GM12892 (cell line): ENCODE measurements at regions not wholly inside any gene's neighbourhood (a gene's known extent, or its start where the extent isn't known, plus 50 kb on each side); places are given as distances from the start of the nearest gene placed in this dataset.

Source experiments
- DNase-seq: peaks from one replicate; pipeline ENCODE4 v3.0.0; 2011; ENCODE audit not compliant: insufficient read length
- FAIRE-seq: peaks from 2 replicates; lab custom pipeline; 2011; peaks lifted over from hg19 to GRCh38; lab: Jason Lieb, UNC
- POLR2A ChIP-seq: IDR thresholded peaks from 2 replicates; pipeline ENCODE4 v1.6.1; 2011; ENCODE audit warnings: low read depth, low read length, control low read depth
- POLR2AphosphoS5 ChIP-seq: IDR thresholded peaks from 2 replicates; pipeline ENCODE4 v1.6.1; 2011; ENCODE audit warnings: low read depth, low read length, control low read depth
- TAF1 ChIP-seq: IDR thresholded peaks from 2 replicates; pipeline ENCODE4 v1.6.1; 2011; ENCODE audit warnings: low read depth, mild to moderate bottlenecking, control low read depth, low read length, borderline replicate concordance

GRCh38 chr2:155442755-155443372 lies 744.4 kb downstream of the KCNJ3 start:
- TF ChIP-seq POLR2A = no peak
- no peak for TF ChIP-seq TAF1
- no peak for TF ChIP-seq POLR2AphosphoS5
- DNase-seq = no peak
- peak; percentile 24 for FAIRE-seq

DNA sequence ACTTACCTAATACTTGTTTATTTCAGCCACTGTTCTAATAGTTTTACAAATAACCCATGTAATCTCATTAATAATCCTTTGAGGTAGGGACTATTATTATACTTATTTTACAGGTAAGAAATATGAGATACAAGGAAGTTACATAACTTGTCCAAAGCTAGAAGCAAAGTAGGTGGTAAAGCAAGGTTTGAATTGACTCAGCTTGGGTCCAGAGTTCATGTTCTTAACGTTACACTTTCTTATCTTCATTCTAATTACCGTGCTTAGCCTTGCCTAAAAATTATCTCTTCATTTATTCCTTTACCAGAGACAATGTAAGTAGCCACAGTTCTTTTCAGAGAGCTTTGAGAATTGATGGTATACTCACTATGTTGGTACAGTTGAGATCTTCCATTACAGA lies 743.6 kb downstream of the KCNJ3 start:
- no peak for FAIRE-seq
- TF ChIP-seq POLR2AphosphoS5 = no peak
- no peak for TF ChIP-seq TAF1
- TF ChIP-seq POLR2A = no peak

GRCh38 chr2:155431004-155431507 lies 732.6 kb downstream of the KCNJ3 start:
- FAIRE-seq (no peak), DNase-seq (no peak)
- TF ChIP-seq POLR2A (no peak), POLR2AphosphoS5 (no peak), TAF1 (no peak)

More for the DNA sequence above, 743.6 kb downstream of the KCNJ3 start:
- no peak for DNase-seq

DNA sequence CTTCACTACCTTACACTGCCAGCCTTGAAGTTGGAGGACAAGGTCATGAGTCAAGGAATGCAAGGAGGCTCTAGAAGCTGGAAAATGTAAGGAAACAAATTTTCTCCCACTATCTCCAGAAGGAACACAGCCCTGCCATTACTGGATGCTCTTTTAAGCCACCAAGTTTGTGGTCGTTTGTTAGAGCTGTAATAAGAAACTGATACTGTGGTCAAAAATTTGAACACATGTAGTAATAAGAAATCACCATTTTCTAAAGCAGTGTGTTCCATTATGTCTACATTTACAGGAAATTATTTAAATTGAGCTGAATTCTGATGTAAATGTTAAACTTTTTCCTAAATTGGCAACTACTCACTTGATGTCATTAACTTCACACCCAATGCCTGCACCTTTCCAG lies 729.0 kb downstream of the KCNJ3 start:
- DNase-seq (no peak), FAIRE-seq (no peak)
- TF ChIP-seq TAF1 (no peak), POLR2A (no peak), POLR2AphosphoS5 (no peak)

- FAIRE-seq = no peak
- TF ChIP-seq POLR2AphosphoS5 (no peak), POLR2A (no peak), TAF1 (no peak)
- no peak for DNase-seq
These were observed 726.0 kb downstream of the KCNJ3 start for GRCh38 chr2:155424518-155424917.

DNA sequence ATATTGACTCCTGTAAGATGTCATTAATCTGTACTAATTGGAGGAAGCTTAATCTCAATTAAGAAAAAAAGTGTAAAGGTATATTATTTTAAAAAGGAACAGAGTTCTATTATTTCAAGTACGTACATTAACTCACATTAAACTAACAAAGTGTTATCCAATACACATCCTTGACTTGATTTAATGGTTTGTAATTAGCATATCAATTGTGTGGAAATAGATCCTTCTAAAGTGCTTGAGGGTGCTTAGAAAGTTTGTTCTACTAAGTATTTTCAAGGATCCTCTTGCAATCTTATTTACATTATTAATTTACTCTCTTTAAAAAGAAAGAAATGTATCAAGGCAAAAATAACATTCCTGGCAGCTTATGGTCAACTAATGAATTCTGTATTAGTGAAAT lies 720.3 kb downstream of the KCNJ3 start:
- DNase-seq (no peak), FAIRE-seq (no peak)
- no peak for TF ChIP-seq POLR2AphosphoS5
- TF ChIP-seq POLR2A = no peak
- TF ChIP-seq TAF1 = no peak

- TF ChIP-seq POLR2AphosphoS5 = no peak
- no peak for TF ChIP-seq POLR2A
- TF ChIP-seq TAF1 = no peak
- FAIRE-seq (no peak), DNase-seq (no peak)
These were observed 714.1 kb downstream of the KCNJ3 start for GRCh38 chr2:155412598-155412997.

DNA sequence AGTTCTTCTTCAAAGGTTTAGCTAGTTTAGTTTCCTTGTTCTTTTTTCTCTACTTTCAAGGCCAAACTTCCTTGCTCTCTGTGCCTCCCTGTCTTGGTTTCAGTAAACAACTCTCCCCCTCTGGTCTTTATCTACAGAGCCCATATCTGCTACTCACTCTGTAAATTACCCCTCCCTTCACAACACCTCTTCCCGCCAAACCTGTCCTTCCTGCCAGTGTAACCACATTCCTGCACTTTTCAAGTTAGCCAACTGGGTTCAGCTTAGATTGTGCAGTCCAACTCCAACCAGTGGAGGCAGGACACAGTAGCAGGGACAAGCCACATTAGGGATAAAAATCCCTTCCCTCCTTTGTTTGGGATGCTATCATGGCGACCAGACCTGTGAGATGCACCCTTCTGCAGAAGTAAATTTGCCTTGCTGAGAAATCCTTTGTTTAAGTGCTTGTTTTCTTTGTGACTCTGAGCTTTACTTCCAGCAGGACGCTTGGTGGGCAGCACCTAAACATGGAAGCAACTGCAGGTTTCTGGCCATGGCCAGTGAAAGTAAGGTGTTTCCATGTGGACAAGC lies 706.0 kb downstream of the KCNJ3 start:
- TF ChIP-seq POLR2A (no peak), POLR2AphosphoS5 (no peak), TAF1 (no peak)
- no peak for DNase-seq
- FAIRE-seq = no peak

GRCh38 chr2:155393406-155393805 lies 694.9 kb downstream of the KCNJ3 start:
- TF ChIP-seq POLR2AphosphoS5 = no peak
- TF ChIP-seq TAF1 = no peak
- TF ChIP-seq POLR2A = no peak
- no peak for DNase-seq
- FAIRE-seq = no peak

DNA sequence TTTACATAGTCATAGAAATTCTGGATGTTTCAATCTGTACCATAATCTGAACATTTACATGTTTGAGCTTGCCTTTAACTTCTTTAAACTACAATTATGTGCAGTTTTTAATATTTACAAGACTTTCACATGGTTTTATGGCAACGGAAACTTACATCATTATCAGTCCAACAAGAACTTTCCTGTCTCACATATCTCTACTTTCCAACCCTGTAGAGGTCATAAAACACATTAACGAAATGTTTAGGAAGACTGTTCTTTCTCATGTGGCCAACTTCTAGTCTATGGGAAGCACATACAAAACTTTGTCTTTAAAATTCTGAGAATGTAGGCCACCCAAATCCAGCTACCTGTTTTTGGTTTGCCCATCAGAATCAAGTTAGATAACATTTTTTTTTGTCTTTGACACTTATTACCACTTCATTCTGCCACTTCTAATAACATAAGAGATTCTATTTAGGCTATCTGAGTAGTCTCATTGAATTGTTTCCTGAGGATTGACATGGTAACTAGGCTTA lies 693.2 kb downstream of the KCNJ3 start:
- FAIRE-seq = no peak
- TF ChIP-seq TAF1 (no peak), POLR2A (no peak), POLR2AphosphoS5 (no peak)
- DNase-seq = no peak

DNA sequence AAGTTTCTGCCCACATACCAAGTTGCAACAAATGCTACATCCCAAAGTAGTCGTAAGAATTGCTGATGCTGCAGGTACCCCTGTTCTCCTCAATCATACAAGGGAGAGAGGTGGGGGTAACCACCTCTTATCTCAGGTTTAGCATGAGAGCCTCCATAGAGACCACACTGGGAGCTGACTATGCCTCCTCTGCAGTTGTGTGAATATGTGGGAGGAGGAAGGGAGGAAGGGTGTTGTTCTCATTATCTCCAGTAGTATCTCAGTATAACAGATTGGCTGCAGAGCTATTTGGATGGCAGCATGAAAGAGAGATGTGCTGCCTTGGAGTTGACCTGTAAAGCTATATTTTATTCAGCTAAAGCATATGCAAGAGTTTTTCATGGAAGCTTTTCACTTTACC lies 690.7 kb downstream of the KCNJ3 start:
- TF ChIP-seq TAF1 = no peak
- TF ChIP-seq POLR2AphosphoS5 = no peak
- FAIRE-seq = no peak
- no peak for DNase-seq

DNA sequence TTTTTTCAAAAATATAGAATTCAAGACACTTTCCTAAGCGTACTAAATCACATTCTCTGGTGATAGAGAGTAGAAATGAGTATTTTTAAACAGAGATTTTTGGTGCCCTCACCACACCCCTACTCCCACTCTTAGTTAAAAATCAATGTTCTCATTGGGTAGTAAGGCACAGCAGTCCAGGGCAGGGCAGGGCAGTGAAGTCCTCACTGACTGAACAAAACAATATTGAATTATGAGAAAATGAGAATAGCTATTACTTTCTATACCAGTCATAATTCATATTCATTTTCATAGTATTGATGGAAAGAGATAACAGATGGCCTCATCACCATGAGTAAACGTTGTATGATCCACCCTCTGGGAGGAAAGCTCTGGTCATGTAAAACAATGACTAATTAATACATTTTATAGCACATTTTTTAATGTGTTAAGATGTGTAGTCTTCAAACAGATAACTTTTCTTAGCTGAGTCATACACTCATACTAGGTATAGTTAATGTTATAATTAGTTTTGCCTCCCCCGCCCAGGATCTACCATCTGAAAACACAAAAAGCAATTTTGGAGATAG lies 686.1 kb downstream of the KCNJ3 start:
- TF ChIP-seq POLR2AphosphoS5 = no peak
- no peak for TF ChIP-seq POLR2A
- TF ChIP-seq TAF1 = no peak
- no peak for DNase-seq
- no peak for FAIRE-seq
